Right lobe of liver (tissue), 6 donors: ENCODE measurements at regions not wholly inside any gene's neighbourhood (a gene's known extent, or its start where the extent isn't known, plus 50 kb on each side); places are given as distances from the start of the nearest gene placed in this dataset.

Experiments used
- ATAC-seq, 4 donors: fragments of 200-7000 bp; cut with Tn5 transposase; one replicate each; pipeline ENCODE4 v1.9.1; 2020; ENCODE audit warnings: mild to moderate bottlenecking in 4 of 4, moderate library complexity in 4 of 4
- DNase-seq, 3 donors: peaks; one replicate each; pipeline ENCODE4 v3.0.0-alpha.2; 2020
- H3K27ac ChIP-seq, 3 donors: fragments of 200-600 bp; one replicate each; pipeline ENCODE4 v1.8.0; 2022
- H3K27me3 ChIP-seq, 2 donors: fragments of 200-600 bp; one replicate each; pipeline ENCODE4 v1.8.0; 2022
- H3K36me3 ChIP-seq, 4 donors: fragments of 200-600 bp; sonication (generic) in 1 of 4; one replicate each; pipeline versions ENCODE4 v1.5.1 to v1.8.0; 2017 to 2022; ENCODE audit warnings: control low read depth in 1 of 4
- H3K4me1 ChIP-seq, 4 donors: fragments of 200-600 bp; sonication (generic) in 1 of 4; one replicate each; pipeline versions ENCODE4 v1.5.1 to v1.8.0; 2017 to 2022; ENCODE audit warnings: control low read depth in 1 of 4
- H3K4me3 ChIP-seq, 3 donors: fragments of 200-600 bp; one replicate each; pipeline ENCODE4 v1.8.0; 2022
- H3K9me3 ChIP-seq, 4 donors: fragments of 200-600 bp; sonication (generic) in 1 of 4; one replicate each; pipeline versions ENCODE4 v1.5.1 to v1.8.0; 2017 to 2022; ENCODE audit warnings: control low read depth in 1 of 4
- POLR2A ChIP-seq: fragments of 450-650 bp; IDR thresholded peaks from one replicate; pipeline ENCODE4 v1.6.1; 2017; ENCODE audit warnings: antibody characterized with exemption, mild to moderate bottlenecking
- WGBS: methylation state at CpG from one replicate; pipeline ENCODE4 v1.1.6; 2018; ENCODE audit warnings: low coverage, low lambda C conversion rate; ENCODE audit not compliant: insufficient coverage; ENCODE audit errors: missing lambda C conversion rate; 5-methylcytosine and 5-hydroxymethylcytosine counted together
- intact Hi-C, 2 donors: fragments of 100-400 bp; cut with DNase I; formaldehyde crosslinking; loops; one replicate each; pipeline versions ENCODE4 v1.11.2 to v1.14.1; 2022
- TF ChIP-seq, protein P1 (sequence below), 4 donors: fragments of 200-600 bp in 3 of 4; fragments of 450-650 bp in 1 of 4; IDR thresholded peaks; one replicate each; pipeline versions ENCODE4 v1.5.1 to v1.8.0; 2016 to 2022; ENCODE audit warnings: antibody characterized with exemption in 4 of 4, mild to moderate bottlenecking in 2 of 4
- donor health status: DM: no; HTN: yes; CAD: no.
- donor health status: DM: no; HTN: no; CAD: no.
- donor health status: DM: no; HTN: no; CAD: no.
- donor health status: DM: no; HTN: yes; CAD: no.
- donor health status: DM: no; HTN: yes; CAD: no.

DNA sequence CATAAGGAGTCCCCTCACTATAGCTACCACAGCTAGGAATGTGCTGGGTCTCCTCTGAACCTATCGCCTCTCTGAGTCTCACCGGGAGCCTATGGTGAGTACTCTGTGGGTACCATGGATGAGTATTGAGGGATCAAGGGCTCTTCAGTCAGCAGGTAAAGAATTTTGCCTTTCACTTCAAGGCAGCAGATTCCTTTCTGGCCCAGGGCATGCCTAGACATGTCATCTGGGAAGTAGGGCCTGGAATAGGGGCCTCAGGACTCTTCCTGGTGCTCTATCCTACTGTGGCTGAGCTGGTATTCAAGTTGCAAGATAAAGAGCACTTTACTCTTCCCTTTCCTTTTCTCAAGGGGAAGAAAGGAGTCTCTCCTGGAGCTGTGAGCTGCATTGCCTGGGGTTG, 85.6 kb upstream of the LHCGR start:
- 51% methylated on average over 2 of the region's 2 CpGs for WGBS

DNA sequence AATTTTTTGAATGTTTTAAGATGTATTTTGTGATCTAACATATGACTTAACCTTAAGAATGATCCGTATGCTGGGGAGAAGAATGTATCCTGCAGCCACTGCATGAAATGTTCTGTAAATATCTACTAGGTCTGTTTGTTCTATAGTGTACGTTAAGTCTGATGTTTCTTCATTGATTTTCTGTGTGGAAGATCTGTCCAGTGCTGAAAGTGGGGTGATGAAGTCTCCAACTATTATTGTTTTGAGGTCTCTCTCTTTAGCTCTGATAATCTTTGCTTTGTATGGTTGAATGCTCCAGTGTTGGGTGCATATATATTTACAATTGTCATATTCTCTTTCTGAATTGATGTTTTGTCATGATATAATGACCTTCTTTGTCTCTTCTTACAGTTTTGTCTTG, 82.5 kb upstream of the LHCGR start:
- no peaks in the 10 kb centered on the region for H3K36me3 ChIP-seq
- H3K9me3 ChIP-seq = no peaks in the 10 kb centered on the region
- no peak for ATAC-seq
- TF ChIP-seq POLR2A = no peak
- TF ChIP-seq, protein P1, sequence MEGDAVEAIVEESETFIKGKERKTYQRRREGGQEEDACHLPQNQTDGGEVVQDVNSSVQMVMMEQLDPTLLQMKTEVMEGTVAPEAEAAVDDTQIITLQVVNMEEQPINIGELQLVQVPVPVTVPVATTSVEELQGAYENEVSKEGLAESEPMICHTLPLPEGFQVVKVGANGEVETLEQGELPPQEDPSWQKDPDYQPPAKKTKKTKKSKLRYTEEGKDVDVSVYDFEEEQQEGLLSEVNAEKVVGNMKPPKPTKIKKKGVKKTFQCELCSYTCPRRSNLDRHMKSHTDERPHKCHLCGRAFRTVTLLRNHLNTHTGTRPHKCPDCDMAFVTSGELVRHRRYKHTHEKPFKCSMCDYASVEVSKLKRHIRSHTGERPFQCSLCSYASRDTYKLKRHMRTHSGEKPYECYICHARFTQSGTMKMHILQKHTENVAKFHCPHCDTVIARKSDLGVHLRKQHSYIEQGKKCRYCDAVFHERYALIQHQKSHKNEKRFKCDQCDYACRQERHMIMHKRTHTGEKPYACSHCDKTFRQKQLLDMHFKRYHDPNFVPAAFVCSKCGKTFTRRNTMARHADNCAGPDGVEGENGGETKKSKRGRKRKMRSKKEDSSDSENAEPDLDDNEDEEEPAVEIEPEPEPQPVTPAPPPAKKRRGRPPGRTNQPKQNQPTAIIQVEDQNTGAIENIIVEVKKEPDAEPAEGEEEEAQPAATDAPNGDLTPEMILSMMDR (IDR thresholded peaks at IDR 0.05) = no peak
- 47% methylated on average over 2 of the region's 2 CpGs for WGBS
- intact Hi-C loops = no loop called here
- H3K27ac ChIP-seq = no peak overlapping the region
- no peak for DNase-seq
- no peaks in the 10 kb centered on the region for H3K4me1 ChIP-seq
- no peak overlapping the region for H3K4me3 ChIP-seq
- no peaks in the 10 kb centered on the region for H3K27me3 ChIP-seq

More for the DNA sequence above, 85.6 kb upstream of the LHCGR start:
- no peak overlapping the region for H3K27ac ChIP-seq
- no peak for ATAC-seq
- H3K9me3 ChIP-seq = no peaks in the 10 kb centered on the region
- TF ChIP-seq POLR2A = no peak
- TF ChIP-seq, protein P1 (IDR thresholded peaks at IDR 0.05) = no peak
- no peak overlapping the region for H3K4me3 ChIP-seq
- no peak for DNase-seq
- no peaks in the 10 kb centered on the region for H3K36me3 ChIP-seq
- H3K27me3 ChIP-seq = no peaks in the 10 kb centered on the region
- intact Hi-C loops = no loop called here
- H3K4me1 ChIP-seq = no peaks in the 10 kb centered on the region

DNA sequence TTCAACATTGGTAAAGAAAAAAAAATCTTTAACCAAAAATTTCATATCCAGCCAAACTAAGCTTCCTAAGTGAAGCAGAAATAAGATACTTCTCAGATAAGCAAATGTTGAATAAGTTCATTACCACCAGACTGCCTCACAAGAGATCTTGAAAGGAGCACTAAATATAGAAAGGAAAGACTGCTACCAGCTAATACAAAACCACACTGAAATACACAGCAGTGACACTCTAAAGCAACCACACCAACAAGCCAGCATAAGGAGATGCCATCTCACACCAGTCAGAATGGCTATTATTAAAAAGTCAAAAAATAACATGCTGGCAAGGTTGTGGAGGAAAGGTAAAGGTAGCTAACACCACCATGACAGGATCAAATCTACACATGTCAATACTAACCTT, 74.0 kb upstream of the LHCGR start:
- DNase-seq = no peak

DNA sequence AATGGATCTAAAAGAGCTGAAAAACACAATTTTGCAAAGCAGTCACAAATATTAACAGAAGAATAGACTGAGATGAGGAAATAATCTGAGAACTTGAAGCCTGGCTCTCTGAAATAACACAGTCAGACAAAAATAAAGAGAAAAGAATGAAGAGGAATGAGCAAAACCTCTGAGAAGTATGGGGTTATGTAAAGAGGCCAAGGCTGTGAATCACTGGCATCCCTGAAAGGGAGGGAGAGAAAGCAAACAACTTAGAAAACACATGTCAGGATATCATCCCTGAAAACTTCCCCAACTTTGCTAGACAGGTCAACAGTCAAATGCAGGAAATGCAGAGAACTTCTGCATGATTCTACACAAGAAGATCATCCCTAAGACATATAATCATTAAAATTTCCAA, 73.5 kb upstream of the LHCGR start:
- TF ChIP-seq, protein P1 (IDR thresholded peaks at IDR 0.05) = no peak
- TF ChIP-seq POLR2A = no peak
- Histone ChIP-seq H3K9me3 (no peaks in the 10 kb centered on the region), H3K27ac (no peak overlapping the region), H3K36me3 (no peaks in the 10 kb centered on the region), H3K4me1 (no peaks in the 10 kb centered on the region), H3K4me3 (no peak overlapping the region), H3K27me3 (no peaks in the 10 kb centered on the region)
- ATAC-seq = no peak
- DNase-seq = no peak
- intact Hi-C loops = no loop called here

More for the DNA sequence above, 74.0 kb upstream of the LHCGR start:
- no peak overlapping the region for H3K27ac ChIP-seq
- no peaks in the 10 kb centered on the region for H3K4me1 ChIP-seq
- H3K4me3 ChIP-seq = no peak overlapping the region
- no peaks in the 10 kb centered on the region for H3K9me3 ChIP-seq
- TF ChIP-seq, protein P1 (IDR thresholded peaks at IDR 0.05) = no peak
- no peak for TF ChIP-seq POLR2A
- intact Hi-C loops = no loop called here
- no peaks in the 10 kb centered on the region for H3K27me3 ChIP-seq
- no peaks in the 10 kb centered on the region for H3K36me3 ChIP-seq
- ATAC-seq = no peak

DNA sequence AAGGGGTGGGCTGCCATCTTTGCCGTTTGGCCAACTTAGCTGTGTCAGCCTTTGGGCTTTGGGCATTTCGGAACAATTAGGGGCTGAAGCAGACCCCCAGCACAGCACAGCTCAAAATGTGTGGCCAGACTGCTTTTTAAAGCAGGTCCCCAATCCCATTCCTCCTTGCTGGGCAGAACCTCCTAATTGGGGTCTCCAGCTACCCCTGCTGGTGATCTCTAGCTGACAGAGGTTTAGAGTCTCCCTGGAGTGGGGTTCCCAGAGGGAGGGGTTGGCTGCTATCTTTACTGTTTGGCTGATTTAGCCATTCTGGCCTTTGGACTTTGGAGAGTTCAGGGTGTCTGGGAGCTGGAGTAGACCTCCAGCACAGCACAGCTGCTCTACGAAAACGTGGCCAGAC, 71.5 kb upstream of the LHCGR start:
- Histone ChIP-seq H3K4me3 (no peak overlapping the region), H3K9me3 (no peaks in the 10 kb centered on the region), H3K27ac (no peak overlapping the region), H3K27me3 (no peaks in the 10 kb centered on the region), H3K4me1 (no peaks in the 10 kb centered on the region), H3K36me3 (no peaks in the 10 kb centered on the region)
- no peak for TF ChIP-seq POLR2A
- TF ChIP-seq, protein P1 (IDR thresholded peaks at IDR 0.05) = no peak
- DNase-seq = no peak
- no CpG with 5 or more reads among the region's 4 CpGs for WGBS
- ATAC-seq = no peak
- intact Hi-C loops = no loop called here
